ENCODE measurements at regions not wholly inside any gene's neighbourhood (a gene's known extent, or its start where the extent isn't known, plus 50 kb on each side); places are given as distances from the start of the nearest gene placed in this dataset.

- H3K27me3 ChIP-seq, result no peaks in the 10 kb centered on the region
- H3K27ac ChIP-seq, result no peak overlapping the region
- no peak for DNase-seq
- H3K9me3 ChIP-seq (replicated peaks), result no peaks in the 10 kb centered on the region
- no peak overlapping the region for H3K4me3 ChIP-seq
- no peaks in the 10 kb centered on the region for H3K36me3 ChIP-seq
- no peaks in the 10 kb centered on the region for H3K4me1 ChIP-seq
Observed at GRCh38 chr5:7329712-7330111, 66.2 kb upstream of the ADCY2 start.

- no peaks in the 10 kb centered on the region for H3K9me3 ChIP-seq (replicated peaks)
- no peaks in the 10 kb centered on the region for H3K36me3 ChIP-seq
- no peak overlapping the region for H3K4me3 ChIP-seq
- no peak overlapping the region for H3K27ac ChIP-seq
- H3K4me1 ChIP-seq, result no peaks in the 10 kb centered on the region
- no peak for DNase-seq
- no peaks in the 10 kb centered on the region for H3K27me3 ChIP-seq
Observed at GRCh38 chr5:7330256-7330655, 65.7 kb upstream of the ADCY2 start.

- Histone ChIP-seq H3K36me3 (no peaks in the 10 kb centered on the region), H3K9me3 (replicated peaks) (no peaks in the 10 kb centered on the region), H3K4me1 (no peaks in the 10 kb centered on the region), H3K27ac (no peak overlapping the region), H3K27me3 (no peaks in the 10 kb centered on the region), H3K4me3 (no peak overlapping the region)
- no peak for DNase-seq
Observed at GRCh38 chr5:7331131-7331530, 64.8 kb upstream of the ADCY2 start.
